Gastroesophageal sphincter (tissue), 3 donors: ENCODE measurements at regions not wholly inside any gene's neighbourhood (a gene's known extent, or its start where the extent isn't known, plus 50 kb on each side); places are given as distances from the start of the nearest gene placed in this dataset.

ENCODE experiments used
- CTCF ChIP-seq, 4 experiments: fragments of 200-600 bp in 2 of 4; fragments of 450-650 bp in 2 of 4; sonication (generic) in 1 of 4; IDR thresholded peaks; one replicate each; pipeline ENCODE4 v1.5.1; 2017 to 2019; ENCODE audit warnings: antibody characterized with exemption in 4 of 4, mild to moderate bottlenecking in 2 of 4, moderate library complexity in 2 of 4
- POLR2A ChIP-seq, 2 donors: fragments of 450-650 bp; IDR thresholded peaks; one replicate each; pipeline ENCODE4 v1.6.1; 2017; ENCODE audit warnings: antibody characterized with exemption in 2 of 2, mild to moderate bottlenecking in 2 of 2, moderate library complexity in 1 of 2

DNA sequence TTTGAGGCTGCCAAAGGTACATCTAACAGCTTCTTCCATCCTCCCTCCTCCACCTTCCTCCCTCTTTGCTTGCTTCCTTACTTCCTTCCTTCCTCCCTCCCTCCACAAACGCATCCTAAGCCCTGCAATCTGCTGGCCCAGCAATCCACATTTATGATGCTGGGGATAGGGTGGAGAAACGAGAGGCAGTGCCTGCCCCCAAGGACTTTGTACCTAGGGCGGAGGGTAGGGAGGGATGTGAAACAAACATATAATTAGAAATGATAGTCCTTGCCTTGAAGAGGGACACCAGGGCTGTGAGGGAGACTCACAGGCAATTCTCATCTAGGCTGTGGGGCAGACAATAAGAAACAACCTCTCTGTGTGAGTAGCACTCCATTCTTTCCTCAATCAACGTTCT, 188.3 kb downstream of the ANKRD30B start:
- no peak for TF ChIP-seq POLR2A (IDR thresholded peaks at IDR 0.05)
- TF ChIP-seq CTCF (IDR thresholded peaks at IDR 0.05), result no peak
